Kidney (tissue), 13 donors: ENCODE measurements at regions not wholly inside any gene's neighbourhood (a gene's known extent, or its start where the extent isn't known, plus 50 kb on each side); places are given as distances from the start of the nearest gene placed in this dataset.

Experiments
- DNase-seq, 5 donors: peaks; one replicate each; pipeline ENCODE4 v3.0.0-alpha.2; 2013 to 2020
- FAIRE-seq: peaks from 2 replicates; lab custom pipeline; 2012; peaks lifted over from hg19 to GRCh38; lab: Jason Lieb, UNC
- H3K27ac ChIP-seq, 2 donors: one replicate each; pipeline ENCODE4 v1.7.0; 2013; ENCODE audit warnings: low read depth in 2 of 2, low read length in 2 of 2, inconsistent platforms in 1 of 2
- H3K27me3 ChIP-seq: one replicate; pipeline ENCODE4 v1.7.1; 2013; ENCODE audit warnings: low read length, inconsistent platforms; ENCODE audit not compliant: control insufficient read depth, insufficient read depth
- H3K36me3 ChIP-seq, 3 donors: one replicate each; pipeline versions ENCODE4 v1.7.0 to v1.7.1; 2013; ENCODE audit warnings: low read length in 3 of 3, control low read depth in 1 of 3, inconsistent platforms in 1 of 3; ENCODE audit not compliant: insufficient read depth in 3 of 3, control insufficient read depth in 2 of 3
- H3K4me1 ChIP-seq, 3 donors: one replicate each; pipeline versions ENCODE4 v1.7.0 to v1.7.1; 2013; ENCODE audit warnings: low read length in 3 of 3, inconsistent platforms in 1 of 3, low read depth in 1 of 3; ENCODE audit not compliant: control insufficient read depth in 2 of 3, insufficient read depth in 2 of 3
- H3K4me3 ChIP-seq, 3 donors: one replicate each; pipeline versions ENCODE4 v1.7.0 to v1.8.1; 2013; ENCODE audit warnings: low read length in 3 of 3, control low read depth in 1 of 3, inconsistent platforms in 1 of 3
- H3K9ac ChIP-seq, 3 donors: one replicate each; pipeline versions ENCODE4 v1.7.0 to v1.7.1; 2013; ENCODE audit warnings: low read length in 3 of 3, control low read depth in 1 of 3, inconsistent platforms in 1 of 3
- H3K9me3 ChIP-seq, 3 donors: one replicate each; pipeline versions ENCODE4 v1.7.0 to v1.7.1; 2013; ENCODE audit warnings: low read length in 3 of 3, control low read depth in 1 of 3, inconsistent platforms in 1 of 3; ENCODE audit not compliant: control insufficient read depth in 2 of 3, insufficient read depth in 1 of 3
- intact Hi-C: fragments of 100-400 bp; cut with DNase I; formaldehyde crosslinking; loops from one replicate; pipeline ENCODE4 v1.11.1; 2022
- TF ChIP-seq, protein P1 (sequence below): IDR thresholded peaks from 3 replicates; pipeline ENCODE4 v1.5.1; 2012; ENCODE audit warnings: mild to moderate bottlenecking, moderate library complexity, borderline replicate concordance; ENCODE audit not compliant: insufficient read depth; ENCODE audit errors: extremely low read depth
- donor health status: control.
- donor health status: control.
- donor health status: control.
- donor health status: control.
- donor health status: control.
- donor health status: DM: yes; HTN: yes; CAD: no.
- donor health status: Normal renal cell carcinoma (clear cell type).

DNA sequence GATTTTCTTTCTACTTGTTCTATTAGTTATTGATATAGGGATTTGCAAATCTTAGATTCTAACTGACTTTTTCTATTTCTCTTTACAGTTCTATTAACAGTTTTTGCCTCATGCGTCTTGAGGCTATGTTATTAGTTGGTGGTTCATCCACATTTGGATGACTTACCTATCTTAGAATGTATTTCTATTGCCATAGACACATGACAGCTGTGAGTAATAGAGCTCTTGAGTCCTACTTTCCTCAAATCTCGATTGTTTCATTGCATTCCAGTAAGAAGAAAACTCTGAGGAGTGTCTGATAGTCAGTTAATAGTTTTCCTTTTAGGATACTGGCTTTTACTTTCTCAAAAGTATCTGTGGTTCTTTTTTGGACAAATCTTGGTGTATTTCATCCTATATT is 241.4 kb upstream of the ZNF32 start:
- FAIRE-seq (no peak), DNase-seq (no peak)
- H3K27ac ChIP-seq, result no peak overlapping the region
- H3K4me1 ChIP-seq, result peaks cover 0 to 2% (median 0%) of the 10 kb centered on the region in 3 donors
- H3K4me3 ChIP-seq, result no peak overlapping the region
- H3K9me3 ChIP-seq, result no peaks in the 10 kb centered on the region
- TF ChIP-seq, protein P1, sequence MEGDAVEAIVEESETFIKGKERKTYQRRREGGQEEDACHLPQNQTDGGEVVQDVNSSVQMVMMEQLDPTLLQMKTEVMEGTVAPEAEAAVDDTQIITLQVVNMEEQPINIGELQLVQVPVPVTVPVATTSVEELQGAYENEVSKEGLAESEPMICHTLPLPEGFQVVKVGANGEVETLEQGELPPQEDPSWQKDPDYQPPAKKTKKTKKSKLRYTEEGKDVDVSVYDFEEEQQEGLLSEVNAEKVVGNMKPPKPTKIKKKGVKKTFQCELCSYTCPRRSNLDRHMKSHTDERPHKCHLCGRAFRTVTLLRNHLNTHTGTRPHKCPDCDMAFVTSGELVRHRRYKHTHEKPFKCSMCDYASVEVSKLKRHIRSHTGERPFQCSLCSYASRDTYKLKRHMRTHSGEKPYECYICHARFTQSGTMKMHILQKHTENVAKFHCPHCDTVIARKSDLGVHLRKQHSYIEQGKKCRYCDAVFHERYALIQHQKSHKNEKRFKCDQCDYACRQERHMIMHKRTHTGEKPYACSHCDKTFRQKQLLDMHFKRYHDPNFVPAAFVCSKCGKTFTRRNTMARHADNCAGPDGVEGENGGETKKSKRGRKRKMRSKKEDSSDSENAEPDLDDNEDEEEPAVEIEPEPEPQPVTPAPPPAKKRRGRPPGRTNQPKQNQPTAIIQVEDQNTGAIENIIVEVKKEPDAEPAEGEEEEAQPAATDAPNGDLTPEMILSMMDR, result no peak
- intact Hi-C loops, result no loop called here
- H3K27me3 ChIP-seq, result no peaks in the 10 kb centered on the region
- H3K9ac ChIP-seq, result no peak overlapping the region
- no peaks in the 10 kb centered on the region for H3K36me3 ChIP-seq

DNA sequence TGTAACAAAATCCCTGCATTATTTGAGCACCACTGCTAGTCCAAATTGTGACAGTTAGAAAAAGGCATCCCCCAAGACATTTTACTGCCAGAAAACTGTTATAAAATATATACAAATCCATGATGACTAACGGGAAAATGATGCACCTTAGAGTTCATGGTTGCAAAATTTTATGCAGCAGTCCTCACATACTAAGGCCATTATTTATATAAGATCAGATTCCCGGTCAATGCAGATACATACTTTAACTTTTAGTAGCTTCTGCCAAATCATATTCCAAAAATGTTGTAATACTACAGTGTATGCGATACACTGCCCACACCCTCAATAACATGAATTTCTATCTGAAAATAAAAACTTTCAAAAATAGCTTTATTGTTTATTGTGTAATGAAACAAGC is 239.9 kb upstream of the ZNF32 start:
- FAIRE-seq (no peak), DNase-seq (no peak)
- Histone ChIP-seq H3K9ac (no peak overlapping the region), H3K36me3 (no peaks in the 10 kb centered on the region), H3K27me3 (no peaks in the 10 kb centered on the region), H3K9me3 (no peaks in the 10 kb centered on the region), H3K4me3 (no peak overlapping the region), H3K27ac (no peak overlapping the region), H3K4me1 (peaks cover 0 to 2% (median 0%) of the 10 kb centered on the region in 3 donors)
- TF ChIP-seq, protein P1, result no peak
- intact Hi-C loops, result no loop called here

- H3K27ac ChIP-seq, result no peak overlapping the region
- no peak overlapping the region for H3K4me3 ChIP-seq
- TF ChIP-seq, protein P1, result no peak
- H3K27me3 ChIP-seq, result no peaks in the 10 kb centered on the region
- DNase-seq (no peak), FAIRE-seq (no peak)
- intact Hi-C loops, result no loop called here
- H3K9me3 ChIP-seq, result no peaks in the 10 kb centered on the region
- no peak overlapping the region for H3K9ac ChIP-seq
- no peaks in the 10 kb centered on the region for H3K36me3 ChIP-seq
- no peaks in the 10 kb centered on the region for H3K4me1 ChIP-seq
Observed at GRCh38 chr10:43885842-43886241, 237.2 kb upstream of the ZNF32 start.

GRCh38 chr10:43885252-43885651 is 236.6 kb upstream of the ZNF32 start:
- FAIRE-seq (no peak), DNase-seq (no peak)
- no peak overlapping the region for H3K4me3 ChIP-seq
- H3K27ac ChIP-seq, result no peak overlapping the region
- no peaks in the 10 kb centered on the region for H3K9me3 ChIP-seq
- H3K36me3 ChIP-seq, result no peaks in the 10 kb centered on the region
- H3K9ac ChIP-seq, result no peak overlapping the region
- intact Hi-C loops, result no loop called here
- TF ChIP-seq, protein P1, result no peak
- no peaks in the 10 kb centered on the region for H3K4me1 ChIP-seq
- no peaks in the 10 kb centered on the region for H3K27me3 ChIP-seq
